ENCODE measurements at regions not wholly inside any gene's neighbourhood (a gene's known extent, or its start where the extent isn't known, plus 50 kb on each side); places are given as distances from the start of the nearest gene placed in this dataset.
A peak's percentile ranks its signal among the peaks of the same experiment; 100 is the strongest.

DNA sequence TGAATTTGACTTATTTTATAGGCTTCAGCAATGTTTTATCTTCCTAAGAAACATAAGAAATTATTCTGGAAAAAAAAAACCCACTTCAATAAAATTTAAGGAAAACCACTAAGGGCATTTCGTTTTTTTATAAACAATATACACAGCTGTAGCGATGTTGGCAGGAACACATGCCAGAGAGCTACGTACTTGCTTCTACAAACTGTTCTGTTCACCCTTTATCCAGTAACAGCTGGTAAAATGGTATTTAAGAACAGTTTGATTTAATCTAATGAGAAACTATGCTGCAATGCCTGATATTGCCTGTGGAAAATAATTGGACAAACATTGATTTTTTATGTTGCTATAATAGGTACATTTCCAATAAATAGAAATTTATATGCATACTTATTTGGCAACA, 137.2 kb upstream of the DACH1 start:
- peaks cover 4% of the 10 kb centered on the region for H3K9me3 Mint-ChIP-seq (ENCODE audit: unreplicated experiment)

DNA sequence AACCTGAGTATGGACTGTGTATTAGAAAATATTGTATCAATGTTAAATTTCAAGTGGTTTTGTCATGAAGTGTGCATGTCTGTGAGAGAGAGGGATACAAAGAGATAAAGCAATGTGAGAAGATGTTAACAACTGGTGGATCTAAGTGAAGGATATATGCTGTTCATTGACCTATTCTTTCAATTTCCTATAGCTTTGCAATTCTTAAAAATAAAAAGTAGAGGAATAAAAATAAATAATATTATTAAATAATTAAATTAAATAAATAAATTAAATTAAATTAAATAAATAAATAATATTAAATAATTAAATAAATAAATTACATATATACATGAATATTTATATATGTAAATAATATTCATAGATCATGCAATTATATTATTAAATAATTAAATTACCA, 131.2 kb upstream of the DACH1 start:
- intact Hi-C loops (cut with micrococcal nuclease): no loop called here
- Mint-ChIP-seq H3K4me1 (ENCODE audit: insufficient read depth, unreplicated experiment) (no peaks in the 10 kb centered on the region), H3K27ac (ENCODE audit: low read depth, unreplicated experiment) (no peak overlapping the region), H3K4me3 (ENCODE audit: unreplicated experiment) (no peak overlapping the region), H3K36me3 (ENCODE audit: insufficient read depth, unreplicated experiment) (no peaks in the 10 kb centered on the region), H3K27me3 (ENCODE audit: insufficient read depth, unreplicated experiment) (peaks cover 12% of the 10 kb centered on the region), H3K9me3 (ENCODE audit: unreplicated experiment) (no peaks in the 10 kb centered on the region)
- POLR2A ChIA-PET: no interaction called here
- BruUV-seq (replicated peaks): no TSS peak
- CTCF ChIA-PET: no interaction called here
- TF ChIP-seq, protein P1, sequence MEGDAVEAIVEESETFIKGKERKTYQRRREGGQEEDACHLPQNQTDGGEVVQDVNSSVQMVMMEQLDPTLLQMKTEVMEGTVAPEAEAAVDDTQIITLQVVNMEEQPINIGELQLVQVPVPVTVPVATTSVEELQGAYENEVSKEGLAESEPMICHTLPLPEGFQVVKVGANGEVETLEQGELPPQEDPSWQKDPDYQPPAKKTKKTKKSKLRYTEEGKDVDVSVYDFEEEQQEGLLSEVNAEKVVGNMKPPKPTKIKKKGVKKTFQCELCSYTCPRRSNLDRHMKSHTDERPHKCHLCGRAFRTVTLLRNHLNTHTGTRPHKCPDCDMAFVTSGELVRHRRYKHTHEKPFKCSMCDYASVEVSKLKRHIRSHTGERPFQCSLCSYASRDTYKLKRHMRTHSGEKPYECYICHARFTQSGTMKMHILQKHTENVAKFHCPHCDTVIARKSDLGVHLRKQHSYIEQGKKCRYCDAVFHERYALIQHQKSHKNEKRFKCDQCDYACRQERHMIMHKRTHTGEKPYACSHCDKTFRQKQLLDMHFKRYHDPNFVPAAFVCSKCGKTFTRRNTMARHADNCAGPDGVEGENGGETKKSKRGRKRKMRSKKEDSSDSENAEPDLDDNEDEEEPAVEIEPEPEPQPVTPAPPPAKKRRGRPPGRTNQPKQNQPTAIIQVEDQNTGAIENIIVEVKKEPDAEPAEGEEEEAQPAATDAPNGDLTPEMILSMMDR (IDR thresholded peaks at IDR 0.05; ENCODE audit: unreplicated experiment): no peak
- no peak for DNase-seq (ENCODE audit: unreplicated experiment)

More for the DNA sequence above, 137.2 kb upstream of the DACH1 start:
- intact Hi-C loops (cut with micrococcal nuclease): no loop called here
- no peak overlapping the region for H3K27ac Mint-ChIP-seq (ENCODE audit: low read depth, unreplicated experiment)
- POLR2A ChIA-PET: no interaction called here
- H3K36me3 Mint-ChIP-seq (ENCODE audit: insufficient read depth, unreplicated experiment): no peaks in the 10 kb centered on the region
- peaks cover 14% of the 10 kb centered on the region for H3K27me3 Mint-ChIP-seq (ENCODE audit: insufficient read depth, unreplicated experiment)
- H3K4me3 Mint-ChIP-seq (ENCODE audit: unreplicated experiment): no peak overlapping the region
- TF ChIP-seq, protein P1 (IDR thresholded peaks at IDR 0.05; ENCODE audit: unreplicated experiment): no peak
- no peaks in the 10 kb centered on the region for H3K4me1 Mint-ChIP-seq (ENCODE audit: insufficient read depth, unreplicated experiment)
- no TSS peak for BruUV-seq (replicated peaks)
- CTCF ChIA-PET: no interaction called here
- DNase-seq (ENCODE audit: unreplicated experiment): no peak

DNA sequence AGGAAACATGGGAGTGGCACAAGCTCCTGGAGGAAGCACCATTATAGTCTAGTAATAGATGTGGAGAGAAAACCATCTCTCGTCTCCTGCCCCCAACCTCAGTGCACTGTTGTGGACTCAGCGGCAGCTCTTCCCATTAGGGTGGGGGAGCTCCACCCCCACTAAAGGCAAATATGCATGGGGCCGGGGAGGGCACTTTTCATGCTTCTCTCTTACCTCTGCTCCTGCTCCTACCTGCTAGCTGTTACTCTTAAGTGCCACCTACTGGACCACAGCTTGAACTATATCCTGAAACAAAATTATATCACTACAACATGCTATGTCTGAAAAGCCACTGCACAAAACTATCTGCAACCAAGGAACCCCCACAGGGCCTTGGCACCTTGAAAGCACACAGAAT, 112.6 kb upstream of the DACH1 start:
- BruUV-seq (replicated peaks): no TSS peak

DNA sequence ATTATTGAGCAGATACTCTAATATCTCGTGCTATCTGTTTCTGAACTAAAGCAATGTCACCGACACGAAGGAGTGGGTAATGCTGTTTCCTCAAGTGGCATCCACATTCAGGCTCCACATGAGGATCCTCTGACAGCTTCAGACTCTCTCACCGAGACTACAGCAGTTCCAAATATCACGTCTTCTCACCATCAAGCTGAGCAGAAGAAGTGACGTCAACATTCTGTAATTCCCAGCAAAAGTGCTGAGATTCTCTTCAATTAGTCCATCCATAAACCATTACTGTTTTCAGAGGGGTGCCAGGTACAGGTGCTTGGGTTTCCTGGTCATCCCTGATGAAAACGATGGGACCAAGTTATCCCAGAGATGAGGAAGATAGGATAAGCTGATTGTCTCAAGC, 110.0 kb upstream of the DACH1 start:
- no peak overlapping the region for H3K4me3 Mint-ChIP-seq (ENCODE audit: unreplicated experiment)
- H3K27me3 Mint-ChIP-seq (ENCODE audit: insufficient read depth, unreplicated experiment): peaks cover 39% of the 10 kb centered on the region
- POLR2A ChIA-PET: no interaction called here
- H3K27ac Mint-ChIP-seq (ENCODE audit: low read depth, unreplicated experiment): no peak overlapping the region
- BruUV-seq (replicated peaks): no TSS peak
- no peak for DNase-seq (ENCODE audit: unreplicated experiment)
- intact Hi-C loops (cut with micrococcal nuclease): no loop called here
- no peaks in the 10 kb centered on the region for H3K36me3 Mint-ChIP-seq (ENCODE audit: insufficient read depth, unreplicated experiment)
- no peaks in the 10 kb centered on the region for H3K9me3 Mint-ChIP-seq (ENCODE audit: unreplicated experiment)
- no peaks in the 10 kb centered on the region for H3K4me1 Mint-ChIP-seq (ENCODE audit: insufficient read depth, unreplicated experiment)
- CTCF ChIA-PET: interaction anchor here (1.3 kb wide), 1 partner anchor 13 kb away, joined by 3 read pairs; no protein-coding TSS in a partner anchor
- TF ChIP-seq, protein P1 (IDR thresholded peaks at IDR 0.05; ENCODE audit: unreplicated experiment): no peak

More for the DNA sequence above, 112.6 kb upstream of the DACH1 start:
- ChIA-PET CTCF (interaction anchor here (0.6 to 0.7 kb wide), 3 partner anchors 10 to 543 kb away, joined by 3 to 4 read pairs (median 4); no protein-coding TSS in a partner anchor), POLR2A (no interaction called here)
- Mint-ChIP-seq H3K9me3 (ENCODE audit: unreplicated experiment) (no peaks in the 10 kb centered on the region), H3K27ac (ENCODE audit: low read depth, unreplicated experiment) (no peak overlapping the region), H3K36me3 (ENCODE audit: insufficient read depth, unreplicated experiment) (no peaks in the 10 kb centered on the region), H3K27me3 (ENCODE audit: insufficient read depth, unreplicated experiment) (peaks cover 16% of the 10 kb centered on the region), H3K4me3 (ENCODE audit: unreplicated experiment) (no peak overlapping the region), H3K4me1 (ENCODE audit: insufficient read depth, unreplicated experiment) (no peaks in the 10 kb centered on the region)
- DNase-seq (ENCODE audit: unreplicated experiment): peak; percentile 16
- intact Hi-C loops (cut with micrococcal nuclease): no loop called here
- TF ChIP-seq, protein P1 (IDR thresholded peaks at IDR 0.05; ENCODE audit: unreplicated experiment): peak; percentile 22

Data from MCF 10A (cell line).